Ishikawa (cell line): ENCODE measurements at regions not wholly inside any gene's neighbourhood (a gene's known extent, or its start where the extent isn't known, plus 50 kb on each side); places are given as distances from the start of the nearest gene placed in this dataset.

Experiments
- CEBPB ChIP-seq: IDR thresholded peaks from 2 replicates; pipeline ENCODE4 v1.6.1; 2012
- CREB1 ChIP-seq: IDR thresholded peaks from 2 replicates; pipeline ENCODE4 v1.6.1; 2012; ENCODE audit warnings: low read depth
- EGR1 ChIP-seq: IDR thresholded peaks from 2 replicates; pipeline ENCODE4 v1.6.1; 2012
- EP300 ChIP-seq: IDR thresholded peaks from 2 replicates; pipeline ENCODE4 v1.6.1; 2012; ENCODE audit warnings: borderline replicate concordance
- FOXM1 ChIP-seq: IDR thresholded peaks from 2 replicates; pipeline ENCODE4 v1.6.1; 2012; ENCODE audit warnings: low read depth, borderline replicate concordance
- NFIC ChIP-seq: IDR thresholded peaks from 2 replicates; pipeline ENCODE4 v1.6.1; 2012
- RAD21 ChIP-seq: IDR thresholded peaks from 2 replicates; pipeline ENCODE4 v1.6.1; 2012; ENCODE audit warnings: low read depth
- TAF1 ChIP-seq: IDR thresholded peaks from 2 replicates; pipeline ENCODE4 v1.6.1; 2012; ENCODE audit warnings: low read depth, mild to moderate bottlenecking
- TCF12 ChIP-seq: IDR thresholded peaks from 2 replicates; pipeline ENCODE4 v1.6.1; 2012; ENCODE audit warnings: low read depth
- TEAD4 ChIP-seq: IDR thresholded peaks from 2 replicates; pipeline ENCODE4 v1.6.1; 2012
- YY1 ChIP-seq: IDR thresholded peaks from 2 replicates; pipeline ENCODE4 v1.6.1; 2012; ENCODE audit warnings: low read depth
- ZBTB7A ChIP-seq: IDR thresholded peaks from 2 replicates; pipeline ENCODE4 v1.6.1; 2012; ENCODE audit warnings: low read depth
- TF ChIP-seq, protein P1 (sequence below): IDR thresholded peaks from 2 replicates; pipeline ENCODE4 v1.6.1; 2012; ENCODE audit warnings: low read depth, mild to moderate bottlenecking
- TF ChIP-seq, protein P2 (sequence below): IDR thresholded peaks from 2 replicates; pipeline ENCODE4 v1.6.1; 2012
- TF ChIP-seq, protein P3 (sequence below): IDR thresholded peaks from 2 replicates; pipeline ENCODE4 v1.6.1; 2012

DNA sequence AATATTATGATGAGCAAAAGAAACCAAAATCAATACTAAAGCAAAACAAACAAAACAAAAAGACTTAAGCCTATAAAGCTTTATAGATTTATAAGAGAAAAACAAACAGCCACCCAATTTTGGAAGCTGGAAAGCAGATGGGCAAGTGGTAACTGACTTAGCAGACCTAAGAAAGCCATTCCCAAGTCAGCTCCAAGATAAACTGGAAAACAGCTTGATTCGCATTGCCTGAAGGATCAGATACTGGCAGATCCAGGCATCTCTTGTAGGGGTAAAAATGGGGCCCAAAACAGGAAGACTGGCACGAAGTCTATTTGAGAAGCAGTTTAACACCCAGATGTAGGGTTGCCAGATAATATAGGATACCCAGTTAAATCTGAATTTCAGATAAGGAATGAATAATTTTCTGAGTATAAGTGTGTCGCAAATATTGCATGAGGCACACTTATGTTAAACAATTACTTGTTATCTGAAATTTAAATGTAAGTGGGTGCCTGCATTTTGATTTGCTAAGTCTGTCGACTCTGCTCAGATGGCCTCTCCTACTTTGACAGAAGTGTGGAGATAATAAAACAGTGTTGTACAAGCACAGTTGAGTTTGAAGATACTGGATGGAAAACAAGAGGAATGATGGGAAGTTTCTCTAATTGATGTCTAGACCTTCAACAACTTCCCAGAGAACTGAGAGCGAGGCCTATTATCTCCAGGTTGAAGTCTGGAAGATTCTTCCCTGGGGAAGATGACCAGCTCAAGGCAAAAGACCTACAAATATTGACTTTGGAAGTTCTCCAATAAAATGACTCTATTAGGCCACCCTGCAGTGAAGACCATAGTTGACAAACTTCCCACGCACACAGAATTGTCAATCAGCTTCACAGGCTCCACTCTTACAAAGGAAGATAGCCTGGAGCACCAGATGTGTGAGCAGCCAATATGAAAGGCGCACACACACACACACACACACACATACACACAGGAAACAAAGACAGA is 113.4 kb downstream of the FAM50B start:
- no peak for TF ChIP-seq NFIC
- TF ChIP-seq TAF1 = no peak
- no peak for TF ChIP-seq RAD21
- no peak for TF ChIP-seq EP300
- no peak for TF ChIP-seq CREB1
- no peak for TF ChIP-seq TEAD4
- no peak for TF ChIP-seq TCF12

DNA sequence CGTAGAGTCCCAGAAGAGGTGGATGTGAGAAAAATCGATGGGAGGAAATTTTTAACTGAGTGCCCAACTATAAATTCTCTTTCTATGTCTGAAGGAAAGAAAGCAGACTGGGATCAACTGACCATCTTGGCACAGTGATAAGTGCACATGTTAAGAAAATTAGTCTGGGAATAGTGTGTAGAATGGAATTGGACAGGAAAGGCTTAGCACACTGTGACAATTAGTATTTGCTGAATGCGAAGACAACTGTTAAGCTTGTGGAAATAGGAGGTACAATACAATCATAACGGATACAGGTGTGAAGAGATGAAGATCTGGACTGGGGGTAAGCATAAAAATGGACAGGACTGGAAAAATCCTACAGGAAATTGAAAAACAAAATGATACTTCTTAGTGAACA is 114.3 kb downstream of the FAM50B start:
- TF ChIP-seq CEBPB = no peak
- no peak for TF ChIP-seq TCF12
- TF ChIP-seq NFIC = no peak
- no peak for TF ChIP-seq EP300
- no peak for TF ChIP-seq FOXM1
- TF ChIP-seq, protein P1, sequence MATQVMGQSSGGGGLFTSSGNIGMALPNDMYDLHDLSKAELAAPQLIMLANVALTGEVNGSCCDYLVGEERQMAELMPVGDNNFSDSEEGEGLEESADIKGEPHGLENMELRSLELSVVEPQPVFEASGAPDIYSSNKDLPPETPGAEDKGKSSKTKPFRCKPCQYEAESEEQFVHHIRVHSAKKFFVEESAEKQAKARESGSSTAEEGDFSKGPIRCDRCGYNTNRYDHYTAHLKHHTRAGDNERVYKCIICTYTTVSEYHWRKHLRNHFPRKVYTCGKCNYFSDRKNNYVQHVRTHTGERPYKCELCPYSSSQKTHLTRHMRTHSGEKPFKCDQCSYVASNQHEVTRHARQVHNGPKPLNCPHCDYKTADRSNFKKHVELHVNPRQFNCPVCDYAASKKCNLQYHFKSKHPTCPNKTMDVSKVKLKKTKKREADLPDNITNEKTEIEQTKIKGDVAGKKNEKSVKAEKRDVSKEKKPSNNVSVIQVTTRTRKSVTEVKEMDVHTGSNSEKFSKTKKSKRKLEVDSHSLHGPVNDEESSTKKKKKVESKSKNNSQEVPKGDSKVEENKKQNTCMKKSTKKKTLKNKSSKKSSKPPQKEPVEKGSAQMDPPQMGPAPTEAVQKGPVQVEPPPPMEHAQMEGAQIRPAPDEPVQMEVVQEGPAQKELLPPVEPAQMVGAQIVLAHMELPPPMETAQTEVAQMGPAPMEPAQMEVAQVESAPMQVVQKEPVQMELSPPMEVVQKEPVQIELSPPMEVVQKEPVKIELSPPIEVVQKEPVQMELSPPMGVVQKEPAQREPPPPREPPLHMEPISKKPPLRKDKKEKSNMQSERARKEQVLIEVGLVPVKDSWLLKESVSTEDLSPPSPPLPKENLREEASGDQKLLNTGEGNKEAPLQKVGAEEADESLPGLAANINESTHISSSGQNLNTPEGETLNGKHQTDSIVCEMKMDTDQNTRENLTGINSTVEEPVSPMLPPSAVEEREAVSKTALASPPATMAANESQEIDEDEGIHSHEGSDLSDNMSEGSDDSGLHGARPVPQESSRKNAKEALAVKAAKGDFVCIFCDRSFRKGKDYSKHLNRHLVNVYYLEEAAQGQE = no peak
- TF ChIP-seq TAF1 = no peak
- TF ChIP-seq, protein P2, sequence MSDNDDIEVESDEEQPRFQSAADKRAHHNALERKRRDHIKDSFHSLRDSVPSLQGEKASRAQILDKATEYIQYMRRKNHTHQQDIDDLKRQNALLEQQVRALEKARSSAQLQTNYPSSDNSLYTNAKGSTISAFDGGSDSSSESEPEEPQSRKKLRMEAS = no peak
- TF ChIP-seq YY1 = no peak
- no peak for TF ChIP-seq EGR1
- TF ChIP-seq ZBTB7A = no peak
- TF ChIP-seq TEAD4 = no peak
- no peak for TF ChIP-seq CREB1
- TF ChIP-seq, protein P3, sequence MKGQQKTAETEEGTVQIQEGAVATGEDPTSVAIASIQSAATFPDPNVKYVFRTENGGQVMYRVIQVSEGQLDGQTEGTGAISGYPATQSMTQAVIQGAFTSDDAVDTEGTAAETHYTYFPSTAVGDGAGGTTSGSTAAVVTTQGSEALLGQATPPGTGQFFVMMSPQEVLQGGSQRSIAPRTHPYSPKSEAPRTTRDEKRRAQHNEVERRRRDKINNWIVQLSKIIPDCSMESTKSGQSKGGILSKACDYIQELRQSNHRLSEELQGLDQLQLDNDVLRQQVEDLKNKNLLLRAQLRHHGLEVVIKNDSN = no peak
- TF ChIP-seq RAD21 = no peak

DNA sequence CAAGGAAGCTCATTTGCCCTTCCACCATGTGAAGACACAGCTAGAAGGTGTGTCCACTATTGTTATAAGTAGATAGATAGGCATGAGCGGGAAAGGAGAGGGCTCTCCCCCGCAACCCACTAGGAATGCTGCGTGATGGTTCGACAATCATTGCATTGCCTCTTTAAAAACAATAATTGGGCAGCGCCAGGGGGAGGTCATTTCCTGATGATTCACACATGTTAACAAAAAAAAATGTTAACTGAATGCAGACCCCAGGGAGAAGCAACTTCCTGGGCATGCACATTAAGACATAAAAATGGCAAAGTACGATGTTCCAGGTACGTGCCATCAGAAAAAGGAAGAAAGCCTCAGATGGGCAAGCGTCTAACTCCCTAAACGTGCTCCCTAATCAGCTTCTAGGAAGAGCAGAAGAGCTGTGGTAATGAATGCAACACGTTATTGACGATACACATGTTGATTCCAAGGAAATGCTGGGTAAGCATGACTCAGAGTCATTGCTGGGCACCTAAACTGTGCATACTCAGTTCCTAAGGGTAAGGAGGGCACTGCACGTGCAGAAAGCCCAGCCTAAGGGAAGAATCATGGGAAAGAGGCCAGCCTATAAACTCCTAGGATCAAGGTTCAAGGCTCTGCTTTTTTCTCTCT is 113.7 kb downstream of the FAM217A start:
- TF ChIP-seq, protein P3 = no peak
- no peak for TF ChIP-seq TEAD4
- no peak for TF ChIP-seq FOXM1
- TF ChIP-seq NFIC = no peak
- TF ChIP-seq CEBPB = no peak
- no peak for TF ChIP-seq EGR1
- TF ChIP-seq TAF1 = no peak
- TF ChIP-seq, protein P1 = no peak
- no peak for TF ChIP-seq YY1
- no peak for TF ChIP-seq RAD21
- TF ChIP-seq, protein P2 = no peak
- TF ChIP-seq CREB1 = no peak
- no peak for TF ChIP-seq EP300

DNA sequence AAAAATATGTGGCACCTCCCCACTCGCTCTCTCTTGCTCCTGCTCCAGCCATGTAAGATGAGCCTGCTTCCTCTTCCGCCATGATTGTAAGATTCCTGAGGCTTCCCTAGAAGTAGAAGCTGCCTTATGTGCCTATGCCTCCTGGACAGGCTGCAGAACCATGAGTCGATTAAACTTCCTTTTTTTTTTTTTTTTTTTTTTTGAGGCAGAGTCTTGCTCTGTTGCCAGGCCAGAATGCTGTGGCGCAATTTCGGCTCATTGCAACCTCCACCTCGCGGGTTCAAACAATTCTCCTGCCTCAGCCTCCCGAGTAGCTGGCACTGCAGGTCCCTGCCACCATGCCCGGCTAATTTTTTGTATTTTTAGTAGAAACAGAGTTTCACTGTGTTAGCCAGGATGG is 112.5 kb downstream of the FAM217A start:
- TF ChIP-seq FOXM1 (no peak), RAD21 (no peak), NFIC (no peak), YY1 (no peak)

DNA sequence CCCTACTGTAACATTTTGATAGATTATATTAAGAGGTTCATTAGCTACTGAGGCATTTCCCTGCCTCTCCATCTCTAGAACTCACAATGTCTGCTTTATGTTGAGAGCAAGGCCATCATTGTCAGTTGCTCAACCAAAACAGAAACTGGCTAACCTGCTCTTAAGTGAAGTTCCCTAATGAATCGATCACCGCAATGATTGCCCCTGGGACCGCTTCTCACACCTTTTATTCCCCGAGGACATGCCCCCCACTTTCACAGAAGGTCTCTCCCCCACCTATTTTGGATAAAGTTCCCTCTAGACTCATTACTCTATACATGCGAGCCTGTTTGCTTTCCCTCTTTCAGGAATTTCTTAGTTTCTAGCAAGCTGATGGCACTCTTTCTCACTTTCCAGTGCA is 108.8 kb downstream of the FAM217A start:
- TF ChIP-seq EP300 (no peak), CEBPB (no peak), TCF12 (no peak), YY1 (no peak), CREB1 (no peak), FOXM1 (no peak), TAF1 (no peak), EGR1 (no peak), TEAD4 (no peak), ZBTB7A (no peak), NFIC (no peak), RAD21 (no peak)
- TF ChIP-seq, protein P3 = no peak
- TF ChIP-seq, protein P2 = no peak
- TF ChIP-seq, protein P1 = no peak
